K562 (cell line): ENCODE measurements at regions not wholly inside any gene's neighbourhood (a gene's known extent, or its start where the extent isn't known, plus 50 kb on each side); places are given as distances from the start of the nearest gene placed in this dataset.

Source experiments
- ATAC-seq: fragments of 200-7000 bp; cut with Tn5 transposase; 3 replicates; pipeline ENCODE4 v1.9.1; 2020; ENCODE audit warnings: moderate library complexity
- BruUV-seq: library from RNA; stranded (reverse); fragments of 400-500 nt; replicated peaks from 2 replicates; lab custom pipeline; 2021; lab: Mats Ljungman, UMichigan
- CTCF ChIA-PET: fragments of 300-600 bp; formaldehyde crosslinking; extraction: SDS; loops from one replicate; lab custom pipeline; 2021; ENCODE audit warnings: low intra/inter-chr PET ratio; lab: Yijun Ruan, JAX
- POLR2A ChIA-PET: fragments of 300-600, 350-650 bp; sonication (Branson Sonifier 250); formaldehyde crosslinking; extraction: SDS; loops from one replicate; lab custom pipeline; 2021; ENCODE audit warnings: antibody characterized with exemption, inconsistent platforms; lab: Yijun Ruan, JAX
- DNase-seq, 4 experiments: peaks; one replicate each; pipeline versions ENCODE4 v3.0.0 to v3.0.0-alpha.2; 2011 to 2018; ENCODE audit warnings: low spot score in 3 of 4, mixed read lengths in 3 of 4; ENCODE audit errors: extremely low read depth in 1 of 4
- FAIRE-seq: peaks from 2 replicates; lab custom pipeline; 2011; peaks lifted over from hg19 to GRCh38; lab: Jason Lieb, UNC
- H2AFZ ChIP-seq: 2 replicates; pipeline ENCODE4 v1.6.0; 2011; ENCODE audit warnings: low read depth, low read length, control low read depth, inconsistent platforms
- H3K27ac ChIP-seq: fragments of 200-600 bp; 3 replicates; pipeline ENCODE4 v1.8.0; 2011; ENCODE audit warnings: low read depth, mild to moderate bottlenecking, control low read depth, inconsistent platforms, low read length, moderate library complexity, mixed read lengths; ENCODE audit errors: extremely low read depth
- H3K27me3 ChIP-seq, 2 experiments: fragments of 300-600 bp in 1 of 2; 2 replicates in 1 of 2; 3 replicates in 1 of 2; pipeline versions ENCODE4 v1.6.0 to v1.8.0; 2011; ENCODE audit warnings: inconsistent platforms in 2 of 2, low read length in 2 of 2, mild to moderate bottlenecking in 1 of 2, mixed read lengths in 1 of 2, moderate library complexity in 1 of 2; ENCODE audit not compliant: control insufficient read depth in 2 of 2, insufficient read depth in 2 of 2
- H3K36me3 ChIP-seq: fragments of 300-600 bp; 3 replicates; pipeline ENCODE4 v1.8.0; 2011; ENCODE audit warnings: mild to moderate bottlenecking, low read length, inconsistent platforms; ENCODE audit not compliant: control insufficient read depth, insufficient read depth
- H3K4me1 ChIP-seq, 2 experiments: fragments of 200-600 bp in 1 of 2; replicated peaks in 1 of 2; 2 replicates in 1 of 2; 3 replicates in 1 of 2; pipeline versions ENCODE4 v1.5.1 to v1.8.0; 2011; ENCODE audit warnings: inconsistent platforms in 2 of 2, low read length in 2 of 2, mild to moderate bottlenecking in 1 of 2, mixed read lengths in 1 of 2, moderate library complexity in 1 of 2; ENCODE audit not compliant: control insufficient read depth in 2 of 2, insufficient read depth in 2 of 2
- H3K4me2 ChIP-seq: 2 replicates; pipeline ENCODE4 v1.6.1; 2011; ENCODE audit warnings: low read length, control low read depth, inconsistent platforms, mixed read lengths; ENCODE audit not compliant: insufficient read depth
- H3K4me3 ChIP-seq: fragments of 200-600 bp; sonication (generic), shearing (Covaris generic); 2 replicates; pipeline ENCODE4 v1.5.1; 2016; ENCODE audit warnings: control low read depth, inconsistent platforms
- H3K79me2 ChIP-seq: fragments of 200-600 bp; 3 replicates; pipeline ENCODE4 v1.8.0; 2011; ENCODE audit warnings: low read length, inconsistent platforms; ENCODE audit not compliant: control insufficient read depth, insufficient read depth
- H3K9ac ChIP-seq, 2 experiments: 2 replicates each; pipeline versions ENCODE4 v1.6.0 to v1.6.1; 2011; ENCODE audit warnings: low read depth in 2 of 2, low read length in 2 of 2, control low read depth in 1 of 2, inconsistent platforms in 1 of 2, mild to moderate bottlenecking in 1 of 2, mixed read lengths in 1 of 2; ENCODE audit not compliant: insufficient read depth in 1 of 2
- H3K9me1 ChIP-seq: one replicate; pipeline ENCODE4 v1.6.0; 2011; ENCODE audit warnings: inconsistent platforms, mild to moderate bottlenecking, low read length, moderate library complexity; ENCODE audit not compliant: control insufficient read depth, insufficient read depth
- H3K9me3 ChIP-seq: replicated peaks from 2 replicates; pipeline ENCODE4 v1.5.1; 2011; ENCODE audit warnings: low read depth, low read length, inconsistent platforms; ENCODE audit not compliant: control insufficient read depth, insufficient read depth
- H4K20me1 ChIP-seq: replicated peaks from 2 replicates; pipeline ENCODE4 v1.6.1; 2011; ENCODE audit warnings: low read length, inconsistent platforms, mixed read lengths; ENCODE audit not compliant: control insufficient read depth, insufficient read depth
- CCAR2 ChIP-seq: fragments of 200-400 bp; formaldehyde crosslinking; IDR thresholded peaks from 2 replicates; pipeline ENCODE4 v1.6.1; 2017; ENCODE audit warnings: mild to moderate bottlenecking, low read depth, low read length
- CHD2 ChIP-seq: IDR thresholded peaks from 2 replicates; pipeline ENCODE4 v1.6.1; 2011; ENCODE audit warnings: low read depth, low read length
- HDAC2 ChIP-seq: fragments of 450-650 bp; IDR thresholded peaks from 2 replicates; pipeline ENCODE4 v1.6.1; 2016; ENCODE audit warnings: mild to moderate bottlenecking
- HNRNPH1 ChIP-seq: fragments of 200-400 bp; formaldehyde crosslinking; optimal IDR thresholded peaks from 2 replicates; pipeline ENCODE3; 2017; ENCODE audit warnings: low read depth, mild to moderate bottlenecking, low read length, moderate library complexity
- NR2C1 ChIP-seq, 2 experiments: fragments of 450-650 bp; IDR thresholded peaks; 2 replicates each; pipeline ENCODE4 v1.6.1; 2017; ENCODE audit warnings: mild to moderate bottlenecking in 2 of 2, antibody characterized with exemption in 1 of 2, inconsistent platforms in 1 of 2, missing compliant biosample characterization in 1 of 2, missing genetic modification characterization in 1 of 2
- NR2C2 ChIP-seq, 2 experiments: fragments of 200-800 bp in 1 of 2; sonication (Bioruptor generic) in 1 of 2; sonication (generic) in 1 of 2; formaldehyde crosslinking in 1 of 2; IDR thresholded peaks; 2 replicates each; pipeline versions ENCODE4 v1.6.1 to v1.8.0; 2016 to 2022; ENCODE audit warnings: mild to moderate bottlenecking in 1 of 2, missing compliant biosample characterization in 1 of 2, missing genetic modification characterization in 1 of 2, missing genetic modification reagents in 1 of 2
- POLR2A ChIP-seq: fragments of 450-650 bp; conservative IDR thresholded peaks from 2 replicates; pipeline ENCODE4 v1.6.1; 2016
- PPARD ChIP-seq: fragments of 250-450 bp; sonication (Bioruptor Pico); IDR thresholded peaks from 2 replicates; pipeline ENCODE4 v1.8.0; 2022; ENCODE audit warnings: inconsistent platforms, mild to moderate bottlenecking, moderate library complexity
- RBM17 ChIP-seq: fragments of 200-400 bp; formaldehyde crosslinking; IDR thresholded peaks from 2 replicates; pipeline ENCODE4 v1.6.1; 2017; ENCODE audit warnings: low read depth, mild to moderate bottlenecking, low read length, borderline replicate concordance
- SMAD2 ChIP-seq: fragments of 150-350 bp; IDR thresholded peaks from 2 replicates; pipeline ENCODE4 v1.6.1; 2014; ENCODE audit warnings: low read depth, mild to moderate bottlenecking, low read length
- STAG1 ChIP-seq: sonication (generic); formaldehyde crosslinking; IDR thresholded peaks from 2 replicates; pipeline ENCODE4 v1.5.0; 2020; ENCODE audit warnings: missing genetic modification reagents, borderline replicate concordance
- STAT5A ChIP-seq: IDR thresholded peaks from 2 replicates; pipeline ENCODE4 v1.6.1; 2012; ENCODE audit warnings: low read length, inconsistent platforms, borderline replicate concordance
- TARDBP ChIP-seq: fragments of 450-650 bp; IDR thresholded peaks from 2 replicates; pipeline ENCODE4 v1.6.1; 2016
- TRIM25 ChIP-seq: fragments of 450-650 bp; IDR thresholded peaks from 2 replicates; pipeline ENCODE4 v1.7.0; 2016; ENCODE audit warnings: borderline replicate concordance
- ZNF146 ChIP-seq: IDR thresholded peaks from one replicate; pipeline ENCODE4 v1.6.1; 2018; ENCODE audit warnings: missing compliant biosample characterization; ENCODE audit not compliant: unreplicated experiment
- ZNF217 ChIP-seq: sonication (generic); formaldehyde crosslinking; IDR thresholded peaks from 2 replicates; pipeline ENCODE4 v1.8.0; 2022; ENCODE audit warnings: mild to moderate bottlenecking, missing genetic modification reagents
- ZNF561 ChIP-seq: fragments of 450-650 bp; formaldehyde crosslinking; conservative IDR thresholded peaks from 2 replicates; pipeline ENCODE4 v1.4.0; 2020; ENCODE audit warnings: mild to moderate bottlenecking, moderate library complexity
- ZNF76 ChIP-seq: fragments of 250-450 bp; sonication (Bioruptor Pico); IDR thresholded peaks from 2 replicates; pipeline ENCODE4 v1.4.0; 2020; ENCODE audit warnings: mild to moderate bottlenecking, moderate library complexity, borderline replicate concordance
- WGBS: fragments of 100-300 bp; shearing (Covaris generic); methylation state at CpG from one replicate; pipeline ENCODE4 v1.1.6; 2016; ENCODE audit warnings: low coverage, mixed read lengths; ENCODE audit not compliant: insufficient coverage; ENCODE audit errors: missing lambda C conversion rate; 5-methylcytosine and 5-hydroxymethylcytosine counted together
- in situ Hi-C: fragments of 300-500 bp; cut with MboI; formaldehyde crosslinking; loops from 4 replicates; pipeline ENCODE4 v1.15.0; 2018; ENCODE audit warnings: inconsistent platforms, mixed read lengths
- intact Hi-C: fragments of 100-400 bp; cut with micrococcal nuclease; formaldehyde crosslinking; loops from 2 replicates; pipeline ENCODE4 v1.14.2; 2022
- TF ChIP-seq, protein P1 (sequence below): fragments of 450-650 bp; IDR thresholded peaks from 2 replicates; pipeline ENCODE4 v1.6.1; 2016; ENCODE audit warnings: missing biosample characterization, missing genetic modification characterization
- TF ChIP-seq, protein P2 (sequence below): fragments of 250-450 bp; sonication (Bioruptor Pico); IDR thresholded peaks from 2 replicates; pipeline ENCODE4 v1.8.0; 2021; ENCODE audit warnings: mild to moderate bottlenecking, moderate library complexity

- in situ Hi-C loops: no loop called here
- H3K9me3 ChIP-seq: no peaks in the 10 kb centered on the region
- DNase-seq: no peak
- POLR2A ChIA-PET: no interaction called here
- TF ChIP-seq CCAR2 (no peak), PPARD (CRISPR knock-in tag) (no peak), ZNF217 (CRISPR knock-in tag) (no peak), HNRNPH1 (no peak), NR2C2 (CRISPR knock-in tag; IDR thresholded peaks at IDR 0.05) (no peak), NR2C2 (tag; IDR thresholded peaks at IDR 0.05) (no peak), TARDBP (no peak), SMAD2 (no peak), STAT5A (no peak), CHD2 (no peak), ZNF76 (no peak), TRIM25 (no peak), HDAC2 (no peak), POLR2A (no peak), NR2C1 (IDR thresholded peaks at IDR 0.05) (no peak), NR2C1 (tag; IDR thresholded peaks at IDR 0.05) (no peak), ZNF561 (CRISPR knock-in tag) (no peak), RBM17 (no peak), ZNF146 (CRISPR knock-in tag) (no peak), STAG1 (no peak)
- TF ChIP-seq, protein P1, sequence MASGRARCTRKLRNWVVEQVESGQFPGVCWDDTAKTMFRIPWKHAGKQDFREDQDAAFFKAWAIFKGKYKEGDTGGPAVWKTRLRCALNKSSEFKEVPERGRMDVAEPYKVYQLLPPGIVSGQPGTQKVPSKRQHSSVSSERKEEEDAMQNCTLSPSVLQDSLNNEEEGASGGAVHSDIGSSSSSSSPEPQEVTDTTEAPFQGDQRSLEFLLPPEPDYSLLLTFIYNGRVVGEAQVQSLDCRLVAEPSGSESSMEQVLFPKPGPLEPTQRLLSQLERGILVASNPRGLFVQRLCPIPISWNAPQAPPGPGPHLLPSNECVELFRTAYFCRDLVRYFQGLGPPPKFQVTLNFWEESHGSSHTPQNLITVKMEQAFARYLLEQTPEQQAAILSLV (tag): no peak
- TF ChIP-seq, protein P2, sequence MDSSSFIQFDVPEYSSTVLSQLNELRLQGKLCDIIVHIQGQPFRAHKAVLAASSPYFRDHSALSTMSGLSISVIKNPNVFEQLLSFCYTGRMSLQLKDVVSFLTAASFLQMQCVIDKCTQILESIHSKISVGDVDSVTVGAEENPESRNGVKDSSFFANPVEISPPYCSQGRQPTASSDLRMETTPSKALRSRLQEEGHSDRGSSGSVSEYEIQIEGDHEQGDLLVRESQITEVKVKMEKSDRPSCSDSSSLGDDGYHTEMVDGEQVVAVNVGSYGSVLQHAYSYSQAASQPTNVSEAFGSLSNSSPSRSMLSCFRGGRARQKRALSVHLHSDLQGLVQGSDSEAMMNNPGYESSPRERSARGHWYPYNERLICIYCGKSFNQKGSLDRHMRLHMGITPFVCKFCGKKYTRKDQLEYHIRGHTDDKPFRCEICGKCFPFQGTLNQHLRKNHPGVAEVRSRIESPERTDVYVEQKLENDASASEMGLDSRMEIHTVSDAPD (CRISPR knock-in tag): no peak
- TF ChIP-seq, all 486 proteins: peak for 0
- H3K4me1 ChIP-seq: no peaks in the 10 kb centered on the region
- ATAC-seq (no peak), FAIRE-seq (no peak)
- H3K4me3 ChIP-seq: no peak overlapping the region
- intact Hi-C loops: no loop called here
- H3K4me2 ChIP-seq: no peak overlapping the region
- CTCF ChIA-PET: no interaction called here
- no TSS peak for BruUV-seq
- no peaks in the 10 kb centered on the region for H3K27me3 ChIP-seq
- H3K79me2 ChIP-seq: no peaks in the 10 kb centered on the region
- no peak overlapping the region for H3K27ac ChIP-seq
- H3K9ac ChIP-seq: no peak overlapping the region
- WGBS: 0% methylated on average over 2 of the region's 2 CpGs
- H2AFZ ChIP-seq: no peak overlapping the region
- no peaks in the 10 kb centered on the region for H3K9me1 ChIP-seq
- no peaks in the 10 kb centered on the region for H3K36me3 ChIP-seq
- no peaks in the 10 kb centered on the region for H4K20me1 ChIP-seq
These were observed 1464.6 kb upstream of the CELF4 start for GRCh38 chr18:39030124-39030655.
